HepG2 (cell line): ENCODE measurements at regions not wholly inside any gene's neighbourhood (a gene's known extent, or its start where the extent isn't known, plus 50 kb on each side); places are given as distances from the start of the nearest gene placed in this dataset.

Source experiments
- ATAC-seq: fragments of 200-7000 bp; cut with Tn5 transposase; 3 replicates; pipeline ENCODE4 v1.9.1; 2020; ENCODE audit warnings: mild to moderate bottlenecking, moderate library complexity
- BruUV-seq: library from RNA; stranded (reverse); fragments of 400-500 nt; replicated peaks from 2 replicates; lab custom pipeline; 2021; lab: Mats Ljungman, UMichigan
- CTCF ChIA-PET: fragments of 300-600 bp; formaldehyde crosslinking; extraction: SDS; loops from one replicate; lab custom pipeline; 2021; ENCODE audit warnings: low total read pairs, inconsistent platforms, low intra/inter-chr PET ratio; lab: Yijun Ruan, JAX
- POLR2A ChIA-PET: fragments of 350-600 bp; sonication (Branson Sonifier 250); formaldehyde crosslinking; loops from one replicate; lab custom pipeline; 2020; ENCODE audit warnings: antibody characterized with exemption, inconsistent platforms; lab: Yijun Ruan, JAX
- DNase-seq: peaks from one replicate; pipeline ENCODE4 v3.0.0-alpha.2; 2015; ENCODE audit warnings: low spot score
- FAIRE-seq: peaks from 3 replicates; lab custom pipeline; 2011; peaks lifted over from hg19 to GRCh38; lab: Jason Lieb, UNC
- H2AFZ ChIP-seq: one replicate; pipeline ENCODE4 v1.6.1; 2011; ENCODE audit warnings: low read length, inconsistent platforms
- H3K27ac ChIP-seq: fragments of 300-600 bp; 3 replicates; pipeline ENCODE4 v1.8.0; 2011; ENCODE audit warnings: mixed run types, mild to moderate bottlenecking, mixed read lengths, low read length, inconsistent platforms; ENCODE audit not compliant: insufficient read depth; ENCODE audit errors: extremely low read length
- H3K27me3 ChIP-seq, 2 experiments: fragments of 200-600 bp in 1 of 2; 2 replicates in 1 of 2; 3 replicates in 1 of 2; pipeline versions ENCODE4 v1.6.0 to v1.8.0; 2011; ENCODE audit warnings: low read length in 2 of 2, mild to moderate bottlenecking in 2 of 2, moderate library complexity in 2 of 2, inconsistent platforms in 1 of 2; ENCODE audit not compliant: insufficient read depth in 2 of 2, control insufficient read depth in 1 of 2
- H3K36me3 ChIP-seq, 2 experiments: fragments of 200-600 bp in 1 of 2; replicated peaks in 1 of 2; 2 replicates in 1 of 2; 3 replicates in 1 of 2; pipeline versions ENCODE4 v1.5.1 to v1.8.0; 2011; ENCODE audit warnings: low read length in 2 of 2, inconsistent platforms in 1 of 2; ENCODE audit not compliant: insufficient read depth in 2 of 2, control insufficient read depth in 1 of 2
- H3K4me1 ChIP-seq: 2 replicates; pipeline ENCODE4 v1.5.1; 2012; ENCODE audit warnings: low read length, inconsistent platforms; ENCODE audit not compliant: insufficient read depth
- H3K4me2 ChIP-seq: 2 replicates; pipeline ENCODE4 v1.6.0; 2011; ENCODE audit warnings: low read depth, low read length, inconsistent platforms
- H3K4me3 ChIP-seq, 3 experiments: fragments of 200-600 bp in 1 of 3; sonication (generic), shearing (Covaris generic) in 1 of 3; replicated peaks in 1 of 3; 2 replicates each; pipeline ENCODE4 v1.5.1; 2011 to 2016; ENCODE audit warnings: low read length in 3 of 3, inconsistent platforms in 2 of 3, low read depth in 2 of 3, mild to moderate bottlenecking in 2 of 3, control low read depth in 1 of 3, mixed read lengths in 1 of 3; ENCODE audit not compliant: insufficient read depth in 1 of 3
- H3K79me2 ChIP-seq: one replicate; pipeline ENCODE4 v1.6.1; 2011; ENCODE audit warnings: low read length, inconsistent platforms; ENCODE audit not compliant: insufficient read depth
- H3K9ac ChIP-seq: 2 replicates; pipeline ENCODE4 v1.6.0; 2011; ENCODE audit warnings: mild to moderate bottlenecking, low read depth, low read length, inconsistent platforms; ENCODE audit not compliant: insufficient read depth
- H3K9me3 ChIP-seq: 2 replicates; pipeline ENCODE4 v1.5.1; 2012; ENCODE audit warnings: mild to moderate bottlenecking, low read length
- H4K20me1 ChIP-seq: 2 replicates; pipeline ENCODE4 v1.6.0; 2011; ENCODE audit warnings: inconsistent platforms, mild to moderate bottlenecking, low read length, moderate library complexity; ENCODE audit not compliant: insufficient read depth
- ATF4 ChIP-seq, 2 experiments: fragments of 450-650 bp in 1 of 2; sonication (generic) in 1 of 2; formaldehyde crosslinking; IDR thresholded peaks; 2 replicates each; pipeline versions ENCODE4 v1.5.0 to v1.8.0; 2020 to 2022; ENCODE audit warnings: mild to moderate bottlenecking in 1 of 2, missing genetic modification reagents in 1 of 2
- GATA4 ChIP-seq: sonication (generic); IDR thresholded peaks from 2 replicates; pipeline ENCODE4 v1.6.1; 2016; ENCODE audit warnings: antibody characterized with exemption, low read depth, borderline replicate concordance
- HDAC1 ChIP-seq: sonication (generic); formaldehyde crosslinking; IDR thresholded peaks from 2 replicates; pipeline ENCODE4 v1.5.1; 2020; ENCODE audit warnings: mild to moderate bottlenecking, missing genetic modification reagents
- HINFP ChIP-seq: sonication (generic); formaldehyde crosslinking; IDR thresholded peaks from 2 replicates; pipeline ENCODE4 v1.4.0; 2020; ENCODE audit warnings: low read depth, mild to moderate bottlenecking, missing genetic modification reagents
- KMT2A ChIP-seq: sonication (generic); formaldehyde crosslinking; IDR thresholded peaks from 2 replicates; pipeline ENCODE4 v1.4.0; 2020; ENCODE audit warnings: missing genetic modification reagents
- NFIB ChIP-seq: sonication (generic); formaldehyde crosslinking; IDR thresholded peaks from 2 replicates; pipeline ENCODE4 v1.9.0; 2021; ENCODE audit warnings: missing genetic modification reagents, mild to moderate bottlenecking, borderline replicate concordance
- NR1H2 ChIP-seq: sonication (generic); formaldehyde crosslinking; IDR thresholded peaks from 2 replicates; pipeline ENCODE4 v1.8.1; 2022; ENCODE audit warnings: low read depth, missing genetic modification reagents, borderline replicate concordance
- PRPF4 ChIP-seq: fragments of 200-400 bp; formaldehyde crosslinking; IDR thresholded peaks from 2 replicates; pipeline ENCODE4 v1.6.1; 2016; ENCODE audit warnings: low read length, low read depth; ENCODE audit not compliant: poor library complexity, severe bottlenecking
- RERE ChIP-seq: IDR thresholded peaks from 2 replicates; pipeline ENCODE4 v1.6.1; 2016; ENCODE audit warnings: low read depth, missing genetic modification reagents, missing compliant biosample characterization
- SRSF1 ChIP-seq: fragments of 200-400 bp; formaldehyde crosslinking; optimal IDR thresholded peaks from 2 replicates; pipeline ENCODE3; 2017; ENCODE audit warnings: mild to moderate bottlenecking, low read depth, low read length, moderate library complexity
- TBL1XR1 ChIP-seq: fragments of 150-350 bp; IDR thresholded peaks from 2 replicates; pipeline ENCODE4 v1.6.1; 2014; ENCODE audit warnings: borderline replicate concordance, low read length; ENCODE audit not compliant: partially characterized antibody
- ZNF121 ChIP-seq: sonication (generic); formaldehyde crosslinking; IDR thresholded peaks from 2 replicates; pipeline ENCODE4 v1.5.0; 2020; ENCODE audit warnings: mild to moderate bottlenecking, missing genetic modification reagents
- ZNF614 ChIP-seq: IDR thresholded peaks from 2 replicates; pipeline ENCODE4 v1.6.1; 2018; ENCODE audit warnings: missing biosample characterization, missing genetic modification reagents, inconsistent platforms, borderline replicate concordance
- ZNF703 ChIP-seq: sonication (generic); formaldehyde crosslinking; IDR thresholded peaks from 2 replicates; pipeline ENCODE4 v1.5.1; 2020; ENCODE audit warnings: missing genetic modification reagents, mild to moderate bottlenecking, moderate library complexity, borderline replicate concordance
- WGBS: methylation state at CpG from one replicate; pipeline ENCODE4 v1.1.6; 2017; ENCODE audit warnings: low lambda C conversion rate; 5-methylcytosine and 5-hydroxymethylcytosine counted together
- in situ Hi-C: cut with HindIII; loops from 2 replicates; pipeline ENCODE4 v1.10.0; 2017; ENCODE audit warnings: low pct_unique_long_range_greater_than_20kb; ENCODE audit not compliant: extremely low pct_ligation_motif_present
- intact Hi-C: fragments of 100-400 bp; cut with micrococcal nuclease; formaldehyde crosslinking; loops from one replicate; pipeline ENCODE4 v1.10.0; 2022; ENCODE audit not compliant: unreplicated experiment

- Histone ChIP-seq H3K4me3 (no peak overlapping the region), H4K20me1 (no peaks in the 10 kb centered on the region), H3K4me1 (peaks cover 8% of the 10 kb centered on the region), H3K27me3 (no peaks in the 10 kb centered on the region), H3K9ac (no peak overlapping the region), H3K27ac (no peak overlapping the region), H3K79me2 (no peaks in the 10 kb centered on the region)
- CTCF ChIA-PET, result no interaction called here
- BruUV-seq, result no TSS peak
- WGBS, result 58% methylated on average over 3 of the region's 3 CpGs
- DNase-seq, result no peak
- in situ Hi-C loops, result no loop called here
- TF ChIP-seq ZNF703 (CRISPR knock-in tag) (no peak), ATF4 (CRISPR knock-in tag; IDR thresholded peaks at IDR 0.05) (no peak), ZNF614 (CRISPR knock-in tag) (no peak), RERE (no peak), HDAC1 (no peak), HINFP (CRISPR knock-in tag) (no peak), KMT2A (no peak), GATA4 (no peak), TBL1XR1 (no peak), NR1H2 (CRISPR knock-in tag) (no peak), SRSF1 (no peak), NFIB (CRISPR knock-in tag) (no peak), ZNF121 (CRISPR knock-in tag) (no peak), PRPF4 (no peak)
- TF ChIP-seq, all 625 proteins: peak for 0
- Histone ChIP-seq H3K9me3 (peaks cover 5% of the 10 kb centered on the region; the same call in 1 of the 2 replicates), H3K36me3 (no peaks in the 10 kb centered on the region), H2AFZ (no peak overlapping the region), H3K4me2 (no peak overlapping the region)
- POLR2A ChIA-PET, result interaction anchor here (2.2 kb wide), 1 partner anchor 10 kb away, joined by 13 read pairs; no protein-coding TSS in a partner anchor
- FAIRE-seq (no peak), ATAC-seq (no peak)
- intact Hi-C loops, result no loop called here
Observed at GRCh38 chr2:54054271-54054670, 61.1 kb upstream of the ACYP2 start.
